ENCODE measurements at regions not wholly inside any gene's neighbourhood (a gene's known extent, or its start where the extent isn't known, plus 50 kb on each side); places are given as distances from the start of the nearest gene placed in this dataset.

- H3K4me1 Mint-ChIP-seq (ENCODE audit: low read depth) = no peaks in the 10 kb centered on the region
These were observed 833.1 kb upstream of the CRIM1 start for GRCh38 chr2:35522450-35522849.

GRCh38 chr2:35510636-35511035 lies 844.9 kb upstream of the CRIM1 start:
- Mint-ChIP-seq H3K4me3 (ENCODE audit: unreplicated experiment) (no peak overlapping the region), H3K27ac (ENCODE audit: unreplicated experiment) (no peak overlapping the region)
- DNase-seq (ENCODE audit: low spot score) = no peak

More at GRCh38 chr2:35522450-35522849, 833.1 kb upstream of the CRIM1 start:
- peaks cover 15% of the 10 kb centered on the region for H3K27me3 Mint-ChIP-seq (ENCODE audit: low read depth)
- no peak overlapping the region for H3K27ac Mint-ChIP-seq (ENCODE audit: unreplicated experiment)
- H3K9me3 Mint-ChIP-seq (ENCODE audit: low read depth) = peaks cover 15% of the 10 kb centered on the region
- no peak overlapping the region for H3K4me3 Mint-ChIP-seq (ENCODE audit: unreplicated experiment)
- no peak for TF ChIP-seq CTCF (IDR thresholded peaks at IDR 0.05)
- H3K36me3 Mint-ChIP-seq (ENCODE audit: low read depth) = no peaks in the 10 kb centered on the region
- DNase-seq (ENCODE audit: low spot score) = no peak

GRCh38 chr2:35508601-35509000 lies 847.0 kb upstream of the CRIM1 start:
- Mint-ChIP-seq H3K27me3 (ENCODE audit: low read depth) (peaks cover 2% of the 10 kb centered on the region), H3K4me1 (ENCODE audit: low read depth) (no peaks in the 10 kb centered on the region), H3K9me3 (ENCODE audit: low read depth) (peaks cover 16% of the 10 kb centered on the region), H3K27ac (ENCODE audit: unreplicated experiment) (no peak overlapping the region), H3K4me3 (ENCODE audit: unreplicated experiment) (no peak overlapping the region), H3K36me3 (ENCODE audit: low read depth) (no peaks in the 10 kb centered on the region)
- TF ChIP-seq CTCF (IDR thresholded peaks at IDR 0.05) = no peak
- no peak for DNase-seq (ENCODE audit: low spot score)

More at GRCh38 chr2:35510636-35511035, 844.9 kb upstream of the CRIM1 start:
- Mint-ChIP-seq H3K4me1 (ENCODE audit: low read depth) (no peaks in the 10 kb centered on the region), H3K9me3 (ENCODE audit: low read depth) (peaks cover 16% of the 10 kb centered on the region), H3K27me3 (ENCODE audit: low read depth) (peaks cover 2% of the 10 kb centered on the region), H3K36me3 (ENCODE audit: low read depth) (no peaks in the 10 kb centered on the region)
- TF ChIP-seq CTCF (IDR thresholded peaks at IDR 0.05) = no peak

- Mint-ChIP-seq H3K4me3 (ENCODE audit: unreplicated experiment) (no peak overlapping the region), H3K27me3 (ENCODE audit: low read depth) (no peaks in the 10 kb centered on the region), H3K36me3 (ENCODE audit: low read depth) (no peaks in the 10 kb centered on the region), H3K27ac (ENCODE audit: unreplicated experiment) (no peak overlapping the region), H3K9me3 (ENCODE audit: low read depth) (no peaks in the 10 kb centered on the region), H3K4me1 (ENCODE audit: low read depth) (no peaks in the 10 kb centered on the region)
- TF ChIP-seq CTCF (IDR thresholded peaks at IDR 0.05) = no peak
- no peak for DNase-seq (ENCODE audit: low spot score)
These were observed 851.2 kb upstream of the CRIM1 start for GRCh38 chr2:35504419-35504818.

- Mint-ChIP-seq H3K4me1 (ENCODE audit: low read depth) (no peaks in the 10 kb centered on the region), H3K27me3 (ENCODE audit: low read depth) (no peaks in the 10 kb centered on the region), H3K36me3 (ENCODE audit: low read depth) (no peaks in the 10 kb centered on the region), H3K27ac (ENCODE audit: unreplicated experiment) (no peak overlapping the region), H3K4me3 (ENCODE audit: unreplicated experiment) (no peak overlapping the region), H3K9me3 (ENCODE audit: low read depth) (no peaks in the 10 kb centered on the region)
- no peak for TF ChIP-seq CTCF (IDR thresholded peaks at IDR 0.05)
- DNase-seq (ENCODE audit: low spot score) = no peak
These were observed 851.8 kb upstream of the CRIM1 start for GRCh38 chr2:35503738-35504199.
